Caco-2 (cell line): ENCODE measurements at regions not wholly inside any gene's neighbourhood (a gene's known extent, or its start where the extent isn't known, plus 50 kb on each side); places are given as distances from the start of the nearest gene placed in this dataset.

Experiments used
- BruUV-seq: library from RNA; stranded (reverse); fragments of 400-500 nt; replicated peaks from 2 replicates; lab custom pipeline; 2021; lab: Mats Ljungman, UMichigan
- CTCF ChIA-PET: fragments of 300-600 bp; sonication (Branson Sonifier 250); formaldehyde crosslinking; loops from one replicate; lab custom pipeline; 2022; ENCODE audit warnings: antibody characterized with exemption; lab: Charles Lee
- POLR2A ChIA-PET: fragments of 300-600 bp; sonication (Branson Sonifier 250); formaldehyde crosslinking; loops from one replicate; lab custom pipeline; 2022; ENCODE audit warnings: antibody characterized with exemption; lab: Charles Lee
- DNase-seq, 2 experiments: peaks; one replicate each; pipeline versions ENCODE4 v3.0.0 to v3.0.0-alpha.2; 2020 to 2022
- H3K27me3 ChIP-seq: replicated peaks from 2 replicates; pipeline ENCODE4 v1.6.0; 2011; ENCODE audit warnings: low read length; ENCODE audit not compliant: control insufficient read depth, insufficient read depth
- H3K36me3 ChIP-seq: 2 replicates; pipeline ENCODE4 v1.5.1; 2011; ENCODE audit warnings: low read length; ENCODE audit not compliant: control insufficient read depth, insufficient read depth
- H3K4me1 ChIP-seq: fragments of 250-450 bp; sonication (Bioruptor Pico); 2 replicates; pipeline ENCODE4 v1.5.1; 2020; ENCODE audit warnings: mild to moderate bottlenecking
- H3K4me3 ChIP-seq: 2 replicates; pipeline ENCODE4 v1.5.1; 2011; ENCODE audit warnings: low read depth, mild to moderate bottlenecking, control low read depth, low read length
- H3K9me3 ChIP-seq: fragments of 250-450 bp; sonication (Bioruptor Pico); 2 replicates; pipeline ENCODE4 v1.5.1; 2020; ENCODE audit warnings: mild to moderate bottlenecking, moderate library complexity
- H3K27ac Mint-ChIP-seq: one replicate; pipeline ENCODE4 v1.8.0; 2022; ENCODE audit warnings: mixed read lengths; ENCODE audit not compliant: unreplicated experiment
- H3K27me3 Mint-ChIP-seq: one replicate; pipeline ENCODE4 v1.8.0; 2022; ENCODE audit warnings: mixed read lengths; ENCODE audit not compliant: insufficient read depth, unreplicated experiment
- H3K36me3 Mint-ChIP-seq: one replicate; pipeline ENCODE4 v1.8.0; 2022; ENCODE audit warnings: mild to moderate bottlenecking, mixed read lengths; ENCODE audit not compliant: insufficient read depth, unreplicated experiment
- H3K4me1 Mint-ChIP-seq: one replicate; pipeline ENCODE4 v1.8.0; 2022; ENCODE audit warnings: low read depth, mixed read lengths; ENCODE audit not compliant: unreplicated experiment
- H3K4me3 Mint-ChIP-seq: one replicate; pipeline ENCODE4 v1.8.0; 2022; ENCODE audit warnings: mild to moderate bottlenecking, moderate library complexity, mixed read lengths; ENCODE audit not compliant: unreplicated experiment
- H3K9me3 Mint-ChIP-seq: one replicate; pipeline ENCODE4 v1.8.0; 2022; ENCODE audit warnings: mixed read lengths; ENCODE audit not compliant: unreplicated experiment
- intact Hi-C: fragments of 100-400 bp; cut with micrococcal nuclease; formaldehyde crosslinking; loops from one replicate; pipeline ENCODE4 v1.10.0; 2022; ENCODE audit not compliant: unreplicated experiment
- TF ChIP-seq, protein P1 (sequence below), 2 experiments: fragments of 200-600 bp in 1 of 2; IDR thresholded peaks; 1 replicate in 1 of 2; 2 replicates in 1 of 2; pipeline versions ENCODE4 v1.5.1 to v1.8.0; 2011 to 2022; ENCODE audit warnings: antibody characterized with exemption in 1 of 2, control low read depth in 1 of 2, inconsistent platforms in 1 of 2, low read depth in 1 of 2, low read length in 1 of 2, mild to moderate bottlenecking in 1 of 2, moderate library complexity in 1 of 2; ENCODE audit not compliant: insufficient read depth in 1 of 2, severe bottlenecking in 1 of 2, unreplicated experiment in 1 of 2

DNA sequence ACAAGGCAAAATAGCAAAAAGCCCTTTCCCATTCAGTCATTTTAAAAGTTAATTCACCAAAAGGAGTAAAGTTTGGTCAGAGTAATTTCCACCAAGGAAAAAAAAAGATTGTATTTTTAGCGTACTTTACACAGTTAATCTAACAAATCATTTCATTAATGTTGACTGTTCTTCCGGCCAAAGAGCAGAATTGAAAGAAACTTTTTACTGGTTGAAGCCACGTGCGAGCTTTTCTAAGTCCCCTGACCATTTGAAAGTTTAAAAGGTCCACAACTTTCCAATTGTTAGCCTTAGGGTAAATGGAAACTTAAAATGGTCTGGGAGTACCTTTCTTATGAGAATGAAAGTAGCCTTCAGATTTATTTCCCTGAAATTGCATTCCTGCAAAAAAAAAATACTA, 296.7 kb downstream of the ARL4A start:
- TF ChIP-seq, protein P1, sequence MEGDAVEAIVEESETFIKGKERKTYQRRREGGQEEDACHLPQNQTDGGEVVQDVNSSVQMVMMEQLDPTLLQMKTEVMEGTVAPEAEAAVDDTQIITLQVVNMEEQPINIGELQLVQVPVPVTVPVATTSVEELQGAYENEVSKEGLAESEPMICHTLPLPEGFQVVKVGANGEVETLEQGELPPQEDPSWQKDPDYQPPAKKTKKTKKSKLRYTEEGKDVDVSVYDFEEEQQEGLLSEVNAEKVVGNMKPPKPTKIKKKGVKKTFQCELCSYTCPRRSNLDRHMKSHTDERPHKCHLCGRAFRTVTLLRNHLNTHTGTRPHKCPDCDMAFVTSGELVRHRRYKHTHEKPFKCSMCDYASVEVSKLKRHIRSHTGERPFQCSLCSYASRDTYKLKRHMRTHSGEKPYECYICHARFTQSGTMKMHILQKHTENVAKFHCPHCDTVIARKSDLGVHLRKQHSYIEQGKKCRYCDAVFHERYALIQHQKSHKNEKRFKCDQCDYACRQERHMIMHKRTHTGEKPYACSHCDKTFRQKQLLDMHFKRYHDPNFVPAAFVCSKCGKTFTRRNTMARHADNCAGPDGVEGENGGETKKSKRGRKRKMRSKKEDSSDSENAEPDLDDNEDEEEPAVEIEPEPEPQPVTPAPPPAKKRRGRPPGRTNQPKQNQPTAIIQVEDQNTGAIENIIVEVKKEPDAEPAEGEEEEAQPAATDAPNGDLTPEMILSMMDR (IDR thresholded peaks at IDR 0.05; ENCODE audit: insufficient read depth in 1 of 2, low read depth in 1 of 2, low read length in 1 of 2, severe bottlenecking in 1 of 2, unreplicated experiment in 1 of 2), result no peak
- H3K27me3 ChIP-seq, result no peaks in the 10 kb centered on the region
- Mint-ChIP-seq H3K4me1 (peaks cover 21% of the 10 kb centered on the region), H3K27me3 (no peaks in the 10 kb centered on the region), H3K4me3 (no peak overlapping the region), H3K27ac (no peak overlapping the region), H3K36me3 (peaks cover 25% of the 10 kb centered on the region), H3K9me3 (no peaks in the 10 kb centered on the region)
- DNase-seq, result no peak
- H3K4me3 ChIP-seq, result no peak overlapping the region
- ChIA-PET POLR2A (no interaction called here), CTCF (no interaction called here)
- H3K36me3 ChIP-seq, result no peaks in the 10 kb centered on the region; the same call in 1 of the 2 replicates
- H3K9me3 ChIP-seq, result no peaks in the 10 kb centered on the region
- peaks cover 8% of the 10 kb centered on the region for H3K4me1 ChIP-seq
- BruUV-seq, result no TSS peak
- intact Hi-C loops, result loop anchor here (2.0 kb wide), 1 partner anchor 33 kb away; no protein-coding TSS in a partner anchor

- no peak overlapping the region for H3K27ac Mint-ChIP-seq
- H3K27me3 ChIP-seq, result no peaks in the 10 kb centered on the region
- ChIA-PET CTCF (no interaction called here), POLR2A (no interaction called here)
- TF ChIP-seq, protein P1 (IDR thresholded peaks at IDR 0.05; ENCODE audit: insufficient read depth in 1 of 2, low read depth in 1 of 2, low read length in 1 of 2, severe bottlenecking in 1 of 2, unreplicated experiment in 1 of 2), result no peak
- H3K4me3 Mint-ChIP-seq, result no peak overlapping the region
- no peaks in the 10 kb centered on the region for H3K9me3 Mint-ChIP-seq
- no peak for DNase-seq
- H3K4me1 Mint-ChIP-seq, result peaks cover 20% of the 10 kb centered on the region
- H3K9me3 ChIP-seq, result no peaks in the 10 kb centered on the region
- no peak overlapping the region for H3K4me3 ChIP-seq
- peaks cover 21% of the 10 kb centered on the region for H3K36me3 Mint-ChIP-seq
- no TSS peak for BruUV-seq
- no peaks in the 10 kb centered on the region for H3K27me3 Mint-ChIP-seq
- no peaks in the 10 kb centered on the region; the same call in 1 of the 2 replicates for H3K36me3 ChIP-seq
- intact Hi-C loops, result loop anchor here (2.0 kb wide), 1 partner anchor 32 kb away; no protein-coding TSS in a partner anchor
- no peaks in the 10 kb centered on the region; the same call in 1 of the 2 replicates for H3K4me1 ChIP-seq
These were observed 297.8 kb downstream of the ARL4A start for GRCh38 chr7:12985228-12985627.

- Mint-ChIP-seq H3K4me1 (peaks cover 22% of the 10 kb centered on the region), H3K9me3 (no peaks in the 10 kb centered on the region), H3K27ac (no peak overlapping the region), H3K4me3 (no peak overlapping the region), H3K27me3 (no peaks in the 10 kb centered on the region), H3K36me3 (peaks cover 21% of the 10 kb centered on the region)
- intact Hi-C loops, result loop anchor here (2.0 kb wide), 1 partner anchor 31 kb away; no protein-coding TSS in a partner anchor
- Histone ChIP-seq H3K9me3 (no peaks in the 10 kb centered on the region), H3K27me3 (no peaks in the 10 kb centered on the region), H3K4me1 (peaks cover 4% of the 10 kb centered on the region), H3K4me3 (no peak overlapping the region), H3K36me3 (no peaks in the 10 kb centered on the region; the same call in 1 of the 2 replicates)
- CTCF ChIA-PET, result no interaction called here
- DNase-seq, result no peak
- BruUV-seq, result no TSS peak
- TF ChIP-seq, protein P1 (IDR thresholded peaks at IDR 0.05; ENCODE audit: insufficient read depth in 1 of 2, low read depth in 1 of 2, low read length in 1 of 2, severe bottlenecking in 1 of 2, unreplicated experiment in 1 of 2), result no peak
- POLR2A ChIA-PET, result no interaction called here
These were observed 298.3 kb downstream of the ARL4A start for GRCh38 chr7:12985752-12986151.
